ENCODE measurements at regions not wholly inside any gene's neighbourhood (a gene's known extent, or its start where the extent isn't known, plus 50 kb on each side); places are given as distances from the start of the nearest gene placed in this dataset.

- no peak for DNase-seq
Observed at GRCh38 chr4:32199639-32200038, 1479.5 kb downstream of the PCDH7 start.

- DNase-seq: no peak
Observed at GRCh38 chr4:32203340-32203739, 1483.2 kb downstream of the PCDH7 start.

- DNase-seq: no peak
Observed at GRCh38 chr4:32206756-32207155, 1486.6 kb downstream of the PCDH7 start.

- no peak for DNase-seq
Observed at GRCh38 chr4:32207456-32207855, 1487.3 kb downstream of the PCDH7 start.

GRCh38 chr4:32215277-32215676 lies 1495.1 kb downstream of the PCDH7 start:
- no peak for DNase-seq

GRCh38 chr4:32216502-32216901 lies 1496.3 kb downstream of the PCDH7 start:
- no peak for DNase-seq

- DNase-seq: no peak
Observed at GRCh38 chr4:32219306-32220075, 1499.3 kb downstream of the PCDH7 start.

GRCh38 chr4:32226204-32226603 lies 1506.0 kb downstream of the PCDH7 start:
- peak; percentile 48 for DNase-seq

GRCh38 chr4:32226733-32227132 lies 1506.6 kb downstream of the PCDH7 start:
- DNase-seq: no peak

GRCh38 chr4:32243926-32244325 lies 1523.8 kb downstream of the PCDH7 start:
- DNase-seq: no peak

GRCh38 chr4:32249040-32249439 lies 1528.9 kb downstream of the PCDH7 start:
- no peak for DNase-seq

GRCh38 chr4:32251126-32251525 lies 1531.0 kb downstream of the PCDH7 start:
- no peak for DNase-seq

GRCh38 chr4:32251926-32252325 lies 1531.8 kb downstream of the PCDH7 start:
- no peak for DNase-seq

- no peak for DNase-seq
Observed at GRCh38 chr4:32254216-32254615, 1534.0 kb downstream of the PCDH7 start.

- no peak for DNase-seq
Observed at GRCh38 chr4:32258986-32259385, 1538.8 kb downstream of the PCDH7 start.

GRCh38 chr4:32261196-32261595 lies 1541.0 kb downstream of the PCDH7 start:
- no peak for DNase-seq

GRCh38 chr4:32268863-32269262 lies 1548.7 kb downstream of the PCDH7 start:
- peak; percentile 23 for DNase-seq

- peak; percentile 13 for DNase-seq
Observed at GRCh38 chr4:32290102-32290501, 1569.9 kb downstream of the PCDH7 start.

- DNase-seq: no peak
Observed at GRCh38 chr4:32318926-32319325, 1598.8 kb downstream of the PCDH7 start.

GRCh38 chr4:32321421-32321820 lies 1601.3 kb downstream of the PCDH7 start:
- DNase-seq: no peak

- no peak for DNase-seq
Observed at GRCh38 chr4:32334759-32335158, 1614.6 kb downstream of the PCDH7 start.

- no peak for DNase-seq
Observed at GRCh38 chr4:32337403-32337802, 1617.2 kb downstream of the PCDH7 start.

GRCh38 chr4:32340591-32340990 lies 1620.4 kb downstream of the PCDH7 start:
- peak; percentile 48 for DNase-seq

GRCh38 chr4:32341342-32341741 lies 1621.2 kb downstream of the PCDH7 start:
- peak; percentile 63 for DNase-seq

- no peak for DNase-seq
Observed at GRCh38 chr4:32342054-32342453, 1621.9 kb downstream of the PCDH7 start.

Data from DMS53 (cell line).